ENCODE measurements at regions not wholly inside any gene's neighbourhood (a gene's known extent, or its start where the extent isn't known, plus 50 kb on each side); places are given as distances from the start of the nearest gene placed in this dataset.

DNA sequence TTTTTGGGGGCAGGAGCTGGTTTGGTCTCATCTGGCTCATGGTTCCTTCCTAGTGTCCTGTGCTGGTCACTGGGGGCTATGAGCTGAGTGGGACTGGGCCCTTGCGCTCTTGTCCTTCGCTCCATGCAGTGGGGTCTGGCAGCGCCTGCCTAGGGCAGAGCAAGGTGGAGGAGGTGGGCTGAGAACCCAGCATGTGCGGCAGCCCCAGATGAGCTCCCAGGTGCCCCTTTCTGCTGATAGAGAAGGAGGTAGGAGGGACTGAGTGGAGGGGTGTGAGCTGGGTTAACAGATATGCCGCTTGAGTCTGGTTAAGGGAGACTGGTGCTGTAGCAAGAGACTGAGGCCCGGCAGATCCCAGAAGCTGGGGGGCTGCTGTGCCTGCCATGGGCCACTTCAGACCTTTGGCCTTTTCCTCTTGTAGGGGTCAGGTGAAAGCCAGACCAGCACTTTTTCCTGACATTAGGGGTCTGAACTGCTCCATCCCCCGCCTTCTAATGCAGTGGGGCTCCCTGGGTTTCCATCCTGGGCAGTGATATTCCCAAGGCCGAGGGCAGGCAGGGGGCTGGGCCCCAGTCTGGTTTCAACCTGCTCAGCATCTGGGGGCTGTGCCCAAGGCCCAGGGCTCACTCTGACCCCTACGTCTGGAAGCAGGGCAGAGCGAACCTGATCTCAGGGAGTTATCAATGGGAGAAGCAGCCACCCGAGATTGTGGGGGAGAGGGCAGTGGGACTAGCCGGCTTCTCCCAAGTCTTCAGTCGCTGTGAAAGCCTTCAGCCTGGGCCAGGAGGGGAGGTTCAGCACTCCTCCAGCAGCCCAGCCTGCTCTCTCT lies 62.9 kb upstream of the PRR23C start:
- in situ Hi-C loops (cut with MboI): no loop called here
- H3K9ac ChIP-seq (ENCODE audit: insufficient read depth in 1 of 2, low read depth in 2 of 2, low read length in 2 of 2): no peak overlapping the region
- FAIRE-seq: no peak
- no peak overlapping the region for H3K4me3 ChIP-seq
- H3K4me1 ChIP-seq (replicated peaks in 1 of 2; ENCODE audit: control insufficient read depth in 2 of 2, insufficient read depth in 2 of 2, low read length in 2 of 2): no peaks in the 10 kb centered on the region; a peak in 2 of 5 replicates
- H3K27me3 ChIP-seq (ENCODE audit: control insufficient read depth in 2 of 2, insufficient read depth in 2 of 2, low read length in 2 of 2): peaks cover 0 to 6% of the 10 kb centered on the region in 2 experiments; a peak in 3 of 5 replicates
- peaks cover 5% of the 10 kb centered on the region for H3K9me1 ChIP-seq (ENCODE audit: control insufficient read depth, insufficient read depth, low read length)
- intact Hi-C loops (cut with micrococcal nuclease): no loop called here
- H3K9me3 ChIP-seq (replicated peaks; ENCODE audit: control insufficient read depth, insufficient read depth, low read depth, low read length): no peaks in the 10 kb centered on the region
- H4K20me1 ChIP-seq (replicated peaks; ENCODE audit: control insufficient read depth, insufficient read depth, low read length): no peaks in the 10 kb centered on the region
- CTCF ChIA-PET (ENCODE audit: low intra/inter-chr PET ratio): no interaction called here
- H3K36me3 ChIP-seq (ENCODE audit: control insufficient read depth, insufficient read depth, low read length): no peaks in the 10 kb centered on the region
- no peak overlapping the region for H3K4me2 ChIP-seq (ENCODE audit: insufficient read depth, low read length)
- BruUV-seq (replicated peaks): no TSS peak
- 19% methylated on average over 12 of the region's 13 CpGs for WGBS (ENCODE audit: insufficient coverage, low coverage, missing lambda C conversion rate)
- no peak for DNase-seq (ENCODE audit: extremely low read depth in 1 of 4, low spot score in 3 of 4)
- H3K79me2 ChIP-seq (ENCODE audit: control insufficient read depth, insufficient read depth, low read length): no peaks in the 10 kb centered on the region
- TF ChIP-seq ZNF644 (tag; IDR thresholded peaks at IDR 0.05; ENCODE audit: low read depth): no peak
- TF ChIP-seq ZNF23 (CRISPR knock-in tag; IDR thresholded peaks at IDR 0.05): no peak
- no peak for TF ChIP-seq TRIM28 (IDR thresholded peaks at IDR 0.05)
- TF ChIP-seq DDX20 (tag; IDR thresholded peaks at IDR 0.05; ENCODE audit: low read depth): no peak
- no peak for TF ChIP-seq RFX7 (CRISPR knock-in tag; IDR thresholded peaks at IDR 0.05)
- TF ChIP-seq FOXA1 (IDR thresholded peaks at IDR 0.05; ENCODE audit: borderline replicate concordance): no peak
- TF ChIP-seq, protein P1, sequence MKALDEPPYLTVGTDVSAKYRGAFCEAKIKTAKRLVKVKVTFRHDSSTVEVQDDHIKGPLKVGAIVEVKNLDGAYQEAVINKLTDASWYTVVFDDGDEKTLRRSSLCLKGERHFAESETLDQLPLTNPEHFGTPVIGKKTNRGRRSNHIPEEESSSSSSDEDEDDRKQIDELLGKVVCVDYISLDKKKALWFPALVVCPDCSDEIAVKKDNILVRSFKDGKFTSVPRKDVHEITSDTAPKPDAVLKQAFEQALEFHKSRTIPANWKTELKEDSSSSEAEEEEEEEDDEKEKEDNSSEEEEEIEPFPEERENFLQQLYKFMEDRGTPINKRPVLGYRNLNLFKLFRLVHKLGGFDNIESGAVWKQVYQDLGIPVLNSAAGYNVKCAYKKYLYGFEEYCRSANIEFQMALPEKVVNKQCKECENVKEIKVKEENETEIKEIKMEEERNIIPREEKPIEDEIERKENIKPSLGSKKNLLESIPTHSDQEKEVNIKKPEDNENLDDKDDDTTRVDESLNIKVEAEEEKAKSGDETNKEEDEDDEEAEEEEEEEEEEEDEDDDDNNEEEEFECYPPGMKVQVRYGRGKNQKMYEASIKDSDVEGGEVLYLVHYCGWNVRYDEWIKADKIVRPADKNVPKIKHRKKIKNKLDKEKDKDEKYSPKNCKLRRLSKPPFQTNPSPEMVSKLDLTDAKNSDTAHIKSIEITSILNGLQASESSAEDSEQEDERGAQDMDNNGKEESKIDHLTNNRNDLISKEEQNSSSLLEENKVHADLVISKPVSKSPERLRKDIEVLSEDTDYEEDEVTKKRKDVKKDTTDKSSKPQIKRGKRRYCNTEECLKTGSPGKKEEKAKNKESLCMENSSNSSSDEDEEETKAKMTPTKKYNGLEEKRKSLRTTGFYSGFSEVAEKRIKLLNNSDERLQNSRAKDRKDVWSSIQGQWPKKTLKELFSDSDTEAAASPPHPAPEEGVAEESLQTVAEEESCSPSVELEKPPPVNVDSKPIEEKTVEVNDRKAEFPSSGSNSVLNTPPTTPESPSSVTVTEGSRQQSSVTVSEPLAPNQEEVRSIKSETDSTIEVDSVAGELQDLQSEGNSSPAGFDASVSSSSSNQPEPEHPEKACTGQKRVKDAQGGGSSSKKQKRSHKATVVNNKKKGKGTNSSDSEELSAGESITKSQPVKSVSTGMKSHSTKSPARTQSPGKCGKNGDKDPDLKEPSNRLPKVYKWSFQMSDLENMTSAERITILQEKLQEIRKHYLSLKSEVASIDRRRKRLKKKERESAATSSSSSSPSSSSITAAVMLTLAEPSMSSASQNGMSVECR (CRISPR knock-in tag; IDR thresholded peaks at IDR 0.05): no peak
- TF ChIP-seq, protein P2, sequence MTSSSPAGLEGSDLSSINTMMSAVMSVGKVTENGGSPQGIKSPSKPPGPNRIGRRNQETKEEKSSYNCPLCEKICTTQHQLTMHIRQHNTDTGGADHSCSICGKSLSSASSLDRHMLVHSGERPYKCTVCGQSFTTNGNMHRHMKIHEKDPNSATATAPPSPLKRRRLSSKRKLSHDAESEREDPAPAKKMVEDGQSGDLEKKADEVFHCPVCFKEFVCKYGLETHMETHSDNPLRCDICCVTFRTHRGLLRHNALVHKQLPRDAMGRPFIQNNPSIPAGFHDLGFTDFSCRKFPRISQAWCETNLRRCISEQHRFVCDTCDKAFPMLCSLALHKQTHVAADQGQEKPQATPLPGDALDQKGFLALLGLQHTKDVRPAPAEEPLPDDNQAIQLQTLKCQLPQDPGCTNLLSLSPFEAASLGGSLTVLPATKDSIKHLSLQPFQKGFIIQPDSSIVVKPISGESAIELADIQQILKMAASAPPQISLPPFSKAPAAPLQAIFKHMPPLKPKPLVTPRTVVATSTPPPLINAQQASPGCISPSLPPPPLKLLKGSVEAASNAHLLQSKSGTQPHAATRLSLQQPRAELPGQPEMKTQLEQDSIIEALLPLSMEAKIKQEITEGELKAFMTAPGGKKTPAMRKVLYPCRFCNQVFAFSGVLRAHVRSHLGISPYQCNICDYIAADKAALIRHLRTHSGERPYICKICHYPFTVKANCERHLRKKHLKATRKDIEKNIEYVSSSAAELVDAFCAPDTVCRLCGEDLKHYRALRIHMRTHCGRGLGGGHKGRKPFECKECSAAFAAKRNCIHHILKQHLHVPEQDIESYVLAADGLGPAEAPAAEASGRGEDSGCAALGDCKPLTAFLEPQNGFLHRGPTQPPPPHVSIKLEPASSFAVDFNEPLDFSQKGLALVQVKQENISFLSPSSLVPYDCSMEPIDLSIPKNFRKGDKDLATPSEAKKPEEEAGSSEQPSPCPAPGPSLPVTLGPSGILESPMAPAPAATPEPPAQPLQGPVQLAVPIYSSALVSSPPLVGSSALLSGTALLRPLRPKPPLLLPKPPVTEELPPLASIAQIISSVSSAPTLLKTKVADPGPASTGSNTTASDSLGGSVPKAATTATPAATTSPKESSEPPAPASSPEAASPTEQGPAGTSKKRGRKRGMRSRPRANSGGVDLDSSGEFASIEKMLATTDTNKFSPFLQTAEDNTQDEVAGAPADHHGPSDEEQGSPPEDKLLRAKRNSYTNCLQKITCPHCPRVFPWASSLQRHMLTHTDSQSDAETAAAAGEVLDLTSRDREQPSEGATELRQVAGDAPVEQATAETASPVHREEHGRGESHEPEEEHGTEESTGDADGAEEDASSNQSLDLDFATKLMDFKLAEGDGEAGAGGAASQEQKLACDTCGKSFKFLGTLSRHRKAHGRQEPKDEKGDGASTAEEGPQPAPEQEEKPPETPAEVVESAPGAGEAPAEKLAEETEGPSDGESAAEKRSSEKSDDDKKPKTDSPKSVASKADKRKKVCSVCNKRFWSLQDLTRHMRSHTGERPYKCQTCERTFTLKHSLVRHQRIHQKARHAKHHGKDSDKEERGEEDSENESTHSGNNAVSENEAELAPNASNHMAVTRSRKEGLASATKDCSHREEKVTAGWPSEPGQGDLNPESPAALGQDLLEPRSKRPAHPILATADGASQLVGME (CRISPR knock-in tag; IDR thresholded peaks at IDR 0.05): no peak
- no peak overlapping the region for H2AFZ ChIP-seq (ENCODE audit: low read depth, low read length)
- no peak for ATAC-seq
- POLR2A ChIA-PET: interaction anchor here (0.6 kb wide), 1 partner anchor 13 kb away, joined by 3 read pairs; no protein-coding TSS in a partner anchor
- no peak overlapping the region for H3K27ac ChIP-seq (ENCODE audit: extremely low read depth, low read depth, low read length)
